ENCODE measurements at regions not wholly inside any gene's neighbourhood (a gene's known extent, or its start where the extent isn't known, plus 50 kb on each side); places are given as distances from the start of the nearest gene placed in this dataset.

GRCh38 chr9:777978-778377 lies 63.5 kb upstream of the DMRT1 start (continued):
- no peak for TF ChIP-seq HMGXB4 (CRISPR knock-in tag; IDR thresholded peaks at IDR 0.05; ENCODE audit: borderline replicate concordance)
- TF ChIP-seq ESRRA (IDR thresholded peaks at IDR 0.05; ENCODE audit: borderline replicate concordance, low read length): no peak
- TF ChIP-seq JUN (IDR thresholded peaks at IDR 0.05): no peak
- TF ChIP-seq POLR2A (IDR thresholded peaks at IDR 0.05; ENCODE audit: low read length): no peak

DNA sequence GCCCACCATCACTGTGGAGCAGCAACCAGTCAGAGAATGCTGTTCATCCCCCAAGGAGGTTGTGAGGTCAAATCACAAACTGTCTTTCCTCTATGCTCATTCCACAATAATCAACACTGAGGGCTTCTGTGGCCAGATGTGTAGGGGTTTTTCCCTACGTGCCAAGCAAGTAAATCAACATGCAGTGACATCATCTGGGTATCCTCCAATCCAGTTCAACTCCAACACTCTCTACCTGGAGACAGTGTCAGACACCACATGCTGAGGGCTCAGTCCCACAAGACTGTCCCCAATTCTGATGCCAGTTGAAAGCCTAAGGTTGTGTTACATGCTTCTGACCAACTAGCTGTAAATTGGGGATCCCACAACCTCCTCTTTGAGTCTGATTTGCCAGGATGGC lies 57.3 kb upstream of the DMRT1 start:
- H3K4me2 ChIP-seq: no peak overlapping the region
- no peaks in the 10 kb centered on the region for H3K4me1 ChIP-seq
- CTCF ChIA-PET: interaction anchor here (1.1 to 1.3 kb wide), 2 partner anchors 20 to 170 kb away, joined by 3 to 5 read pairs; no protein-coding TSS in a partner anchor
- WGBS (ENCODE audit: missing lambda C conversion rate): 44% methylated on average over 1 of the region's 1 CpG
- no peak for ATAC-seq
- no peak for DNase-seq (ENCODE audit: low read depth in 1 of 2, low spot score in 1 of 2)
- no peak overlapping the region for H3K4me3 ChIP-seq
- no peak for FAIRE-seq
- POLR2A ChIA-PET: no interaction called here
- no peak overlapping the region for H3K27ac ChIP-seq
- TF ChIP-seq USF2 (IDR thresholded peaks at IDR 0.05) (no peak), EHF (CRISPR knock-in tag; IDR thresholded peaks at IDR 0.05) (no peak), SMC3 (IDR thresholded peaks at IDR 0.05) (no peak), CBX8 (IDR thresholded peaks at IDR 0.05) (no peak), MYC (IDR thresholded peaks at IDR 0.05; ENCODE audit: borderline replicate concordance, low read length) (no peak), ZSCAN20 (CRISPR knock-in tag; IDR thresholded peaks at IDR 0.05) (no peak), CHD4 (IDR thresholded peaks at IDR 0.05; ENCODE audit: borderline replicate concordance) (no peak), FOXS1 (CRISPR knock-in tag; IDR thresholded peaks at IDR 0.05) (no peak), MAZ (IDR thresholded peaks at IDR 0.05; ENCODE audit: borderline replicate concordance, low read depth, low read length) (no peak)
- TF ChIP-seq, protein P1, sequence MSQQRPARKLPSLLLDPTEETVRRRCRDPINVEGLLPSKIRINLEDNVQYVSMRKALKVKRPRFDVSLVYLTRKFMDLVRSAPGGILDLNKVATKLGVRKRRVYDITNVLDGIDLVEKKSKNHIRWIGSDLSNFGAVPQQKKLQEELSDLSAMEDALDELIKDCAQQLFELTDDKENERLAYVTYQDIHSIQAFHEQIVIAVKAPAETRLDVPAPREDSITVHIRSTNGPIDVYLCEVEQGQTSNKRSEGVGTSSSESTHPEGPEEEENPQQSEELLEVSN (IDR thresholded peaks at IDR 0.05; ENCODE audit: borderline replicate concordance, low read depth): no peak
- H3K9me3 ChIP-seq: no peaks in the 10 kb centered on the region

DNA sequence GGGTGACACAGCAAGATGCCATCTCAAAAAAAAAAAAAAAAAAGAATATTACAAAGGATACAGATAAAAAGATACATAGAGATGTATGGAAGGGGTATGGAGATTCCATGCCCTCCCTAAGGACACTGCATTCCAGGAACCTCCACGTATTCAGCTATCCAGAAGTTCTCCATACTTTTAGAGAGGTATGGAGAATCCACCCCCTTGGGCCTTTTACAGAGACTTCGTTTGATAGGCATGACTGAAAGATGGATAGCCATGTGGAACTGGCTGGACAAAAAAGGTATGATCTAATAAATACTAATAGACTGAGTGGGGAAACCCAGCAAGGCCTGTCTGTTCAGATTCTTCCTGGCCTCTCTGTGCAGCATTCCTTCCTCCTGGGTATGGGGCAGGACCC lies 56.6 kb upstream of the DMRT1 start:
- H3K4me3 ChIP-seq: no peak overlapping the region
- no peaks in the 10 kb centered on the region for H3K9me3 ChIP-seq
- WGBS (ENCODE audit: missing lambda C conversion rate): 47% methylated on average over 2 of the region's 2 CpGs
- CTCF ChIA-PET: interaction anchor here (1.1 to 1.3 kb wide), 2 partner anchors 21 to 171 kb away, joined by 3 to 5 read pairs; no protein-coding TSS in a partner anchor
- H3K4me2 ChIP-seq: no peak overlapping the region
- no peak for TF ChIP-seq RFX5 (IDR thresholded peaks at IDR 0.05)
- no peak for TF ChIP-seq SREBF2 (IDR thresholded peaks at IDR 0.05)
- no peak for TF ChIP-seq ZNF302 (CRISPR knock-in tag; IDR thresholded peaks at IDR 0.05)
- TF ChIP-seq REST (IDR thresholded peaks at IDR 0.05): no peak
- no peak for TF ChIP-seq CEBPB (IDR thresholded peaks at IDR 0.05)
- no peak for TF ChIP-seq HOXA7 (CRISPR knock-in tag; IDR thresholded peaks at IDR 0.05)
- no peak for TF ChIP-seq JUN (IDR thresholded peaks at IDR 0.05)
- no peak for TF ChIP-seq ESRRA (IDR thresholded peaks at IDR 0.05; ENCODE audit: borderline replicate concordance, low read length)
- TF ChIP-seq TFCP2L1 (CRISPR knock-in tag; IDR thresholded peaks at IDR 0.05): no peak
- TF ChIP-seq JUNB (IDR thresholded peaks at IDR 0.05): no peak
- no peak for TF ChIP-seq RARB (CRISPR knock-in tag; IDR thresholded peaks at IDR 0.05)
- TF ChIP-seq PHF8 (IDR thresholded peaks at IDR 0.05; ENCODE audit: borderline replicate concordance, low read depth): no peak
- TF ChIP-seq FOSL2 (IDR thresholded peaks at IDR 0.05): no peak
- no peak for TF ChIP-seq FOSL2 (CRISPR knock-in tag; IDR thresholded peaks at IDR 0.05)
- TF ChIP-seq MAZ (IDR thresholded peaks at IDR 0.05; ENCODE audit: borderline replicate concordance, low read depth, low read length): no peak
- TF ChIP-seq MYC (IDR thresholded peaks at IDR 0.05; ENCODE audit: borderline replicate concordance, low read length): no peak
- no peak for TF ChIP-seq ZC3H11A (IDR thresholded peaks at IDR 0.05)
- no peak for TF ChIP-seq HOXB13 (CRISPR knock-in tag; IDR thresholded peaks at IDR 0.05; ENCODE audit: low read depth)
- TF ChIP-seq, protein P2, sequence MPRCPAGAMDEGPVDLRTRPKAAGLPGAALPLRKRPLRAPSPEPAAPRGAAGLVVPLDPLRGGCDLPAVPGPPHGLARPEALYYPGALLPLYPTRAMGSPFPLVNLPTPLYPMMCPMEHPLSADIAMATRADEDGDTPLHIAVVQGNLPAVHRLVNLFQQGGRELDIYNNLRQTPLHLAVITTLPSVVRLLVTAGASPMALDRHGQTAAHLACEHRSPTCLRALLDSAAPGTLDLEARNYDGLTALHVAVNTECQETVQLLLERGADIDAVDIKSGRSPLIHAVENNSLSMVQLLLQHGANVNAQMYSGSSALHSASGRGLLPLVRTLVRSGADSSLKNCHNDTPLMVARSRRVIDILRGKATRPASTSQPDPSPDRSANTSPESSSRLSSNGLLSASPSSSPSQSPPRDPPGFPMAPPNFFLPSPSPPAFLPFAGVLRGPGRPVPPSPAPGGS (IDR thresholded peaks at IDR 0.05): no peak
- H3K27ac ChIP-seq: no peak overlapping the region
- ATAC-seq (no peak), DNase-seq (ENCODE audit: low read depth in 1 of 2, low spot score in 1 of 2) (no peak), FAIRE-seq (no peak)
- POLR2A ChIA-PET: no interaction called here
- no peaks in the 10 kb centered on the region for H3K4me1 ChIP-seq

Measured in A549 (cell line).